ENCODE measurements at regions not wholly inside any gene's neighbourhood (a gene's known extent, or its start where the extent isn't known, plus 50 kb on each side); places are given as distances from the start of the nearest gene placed in this dataset.

GRCh38 chr12:24240707-24241106, 291.2 kb upstream of the SOX5 start:
- intact Hi-C loops (cut with DNase I; ENCODE audit: low total_unique reads) = no loop called here
- WGBS, 2 donors = 93 to 98% methylated on average over 1 of the region's 1 CpG
- H3K27ac ChIP-seq = no peak overlapping the region
- no peaks in the 10 kb centered on the region for H3K27me3 ChIP-seq
- H3K36me3 ChIP-seq (ENCODE audit: low read depth, missing control alignments) = no peaks in the 10 kb centered on the region
- H3K4me1 ChIP-seq = no peaks in the 10 kb centered on the region
- H3K4me3 ChIP-seq = no peak overlapping the region
- TF ChIP-seq POLR2A (IDR thresholded peaks at IDR 0.05) (no peak), CTCF (IDR thresholded peaks at IDR 0.05) (no peak)
- no peaks in the 10 kb centered on the region for H3K9me3 ChIP-seq
- no peak for DNase-seq

DNA sequence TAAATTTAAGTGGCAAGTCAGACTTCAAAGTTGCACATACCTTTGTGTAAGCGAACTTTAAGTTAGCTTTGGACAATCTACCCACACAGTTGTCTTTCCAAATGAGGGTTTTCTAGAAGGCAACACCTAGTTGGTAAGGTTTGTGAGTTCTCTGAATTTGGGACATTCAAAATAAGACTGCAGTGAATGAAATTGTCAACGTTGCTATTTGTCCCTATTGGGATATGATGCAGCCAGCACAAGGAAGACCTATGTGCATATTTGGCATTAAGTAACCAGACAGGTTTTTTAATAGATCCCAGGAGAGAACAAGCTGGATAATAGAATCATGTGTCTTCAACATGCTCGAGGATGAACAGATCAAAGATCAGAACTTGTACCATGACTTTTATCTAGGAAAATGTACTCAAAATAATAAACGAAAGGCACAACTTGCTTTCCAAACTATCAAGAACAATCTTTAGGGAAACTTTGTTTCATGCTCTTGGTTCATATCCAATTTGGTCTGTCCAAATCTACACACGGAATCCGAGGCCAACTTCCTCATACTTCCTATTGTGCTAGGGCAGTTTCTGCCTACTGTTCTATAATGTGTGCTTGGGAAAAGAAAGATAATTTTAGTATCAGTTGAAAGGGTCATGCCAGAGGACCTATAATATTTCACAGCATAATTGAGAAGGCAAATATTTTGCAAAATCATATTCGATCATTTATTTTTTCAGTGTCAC, 284.2 kb upstream of the SOX5 start:
- H3K27me3 ChIP-seq = no peaks in the 10 kb centered on the region
- H3K27ac ChIP-seq = no peak overlapping the region
- TF ChIP-seq POLR2A (IDR thresholded peaks at IDR 0.05) = no peak
- TF ChIP-seq CTCF (IDR thresholded peaks at IDR 0.05) = no peak
- no peak for DNase-seq
- no peaks in the 10 kb centered on the region for H3K36me3 ChIP-seq (ENCODE audit: low read depth, missing control alignments)
- no peaks in the 10 kb centered on the region for H3K4me1 ChIP-seq
- H3K9me3 ChIP-seq = no peaks in the 10 kb centered on the region
- WGBS, 2 donors = 42 to 50% methylated on average over 7 of the region's 7 CpGs
- H3K4me3 ChIP-seq = no peak overlapping the region
- intact Hi-C loops (cut with DNase I; ENCODE audit: low total_unique reads) = no loop called here

GRCh38 chr12:24232531-24232930, 283.1 kb upstream of the SOX5 start:
- TF ChIP-seq POLR2A (IDR thresholded peaks at IDR 0.05) (no peak), CTCF (IDR thresholded peaks at IDR 0.05) (no peak)
- WGBS, 2 donors = 96 to 99% methylated on average over 2 of the region's 2 CpGs
- Histone ChIP-seq H3K36me3 (ENCODE audit: low read depth, missing control alignments) (no peaks in the 10 kb centered on the region), H3K27ac (no peak overlapping the region), H3K27me3 (no peaks in the 10 kb centered on the region), H3K4me3 (no peak overlapping the region), H3K4me1 (no peaks in the 10 kb centered on the region), H3K9me3 (no peaks in the 10 kb centered on the region)
- intact Hi-C loops (cut with DNase I; ENCODE audit: low total_unique reads) = no loop called here
- no peak for DNase-seq

DNA sequence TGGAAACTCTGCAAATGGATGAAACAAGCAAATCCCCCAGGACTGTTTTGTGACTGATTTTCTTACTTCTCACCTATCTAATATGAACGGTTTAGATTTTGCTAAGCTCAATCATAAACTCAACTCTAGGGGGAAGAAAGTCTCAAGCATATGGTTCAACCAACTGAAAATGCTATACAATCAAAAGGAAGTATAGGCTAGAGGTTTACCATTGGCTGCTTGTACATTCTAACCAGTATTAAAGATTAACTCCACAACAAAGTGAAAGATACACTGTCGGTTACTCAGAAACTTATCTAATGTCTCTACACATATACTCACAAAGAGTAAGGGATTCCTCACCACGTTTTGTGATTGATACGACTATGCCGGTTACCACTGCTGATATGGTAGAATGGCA, 281.8 kb upstream of the SOX5 start:
- TF ChIP-seq POLR2A (IDR thresholded peaks at IDR 0.05) (no peak), CTCF (IDR thresholded peaks at IDR 0.05) (no peak)
- no peak overlapping the region for H3K4me3 ChIP-seq
- no peak overlapping the region for H3K27ac ChIP-seq
- no peaks in the 10 kb centered on the region for H3K9me3 ChIP-seq
- DNase-seq = no peak
- H3K27me3 ChIP-seq = no peaks in the 10 kb centered on the region
- H3K4me1 ChIP-seq = no peaks in the 10 kb centered on the region
- WGBS, 2 donors = 93 to 94% methylated on average over 5 of the region's 5 CpGs
- no peaks in the 10 kb centered on the region for H3K36me3 ChIP-seq (ENCODE audit: low read depth, missing control alignments)
- intact Hi-C loops (cut with DNase I; ENCODE audit: low total_unique reads) = no loop called here

DNA sequence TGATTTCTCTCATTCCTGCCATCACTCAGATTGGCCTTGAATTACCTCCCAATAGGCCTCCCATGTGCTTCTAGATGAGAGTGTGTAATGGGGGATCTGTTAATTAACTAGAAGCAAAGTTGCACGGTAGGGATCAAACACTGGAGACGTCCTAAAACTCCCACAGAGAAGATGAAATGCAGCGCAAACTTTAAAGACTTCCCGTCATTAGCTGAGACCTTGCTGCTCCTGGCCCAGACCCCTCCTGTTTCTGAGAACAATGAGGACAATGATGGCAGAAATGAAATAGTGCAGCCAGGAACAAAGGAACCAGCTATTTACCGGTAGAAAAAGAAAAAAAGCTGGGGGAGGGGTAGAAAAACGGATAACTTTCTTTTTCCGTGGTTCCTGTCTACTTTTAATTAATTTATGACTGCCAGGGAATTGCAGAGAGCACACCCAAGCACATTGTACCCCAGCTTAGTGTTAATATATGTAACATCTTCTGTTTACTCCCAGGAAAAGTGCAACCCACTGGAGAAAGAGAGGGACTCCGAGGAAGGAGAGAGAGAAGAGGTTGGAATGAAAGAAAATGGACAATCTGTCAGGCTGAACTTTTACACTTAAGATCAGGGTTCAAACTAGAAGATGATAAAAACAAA, 280.7 kb upstream of the SOX5 start:
- intact Hi-C loops (cut with DNase I; ENCODE audit: low total_unique reads) = no loop called here
- WGBS, 2 donors = 42 to 50% methylated on average over 8 of the region's 8 CpGs
- TF ChIP-seq POLR2A (IDR thresholded peaks at IDR 0.05) = no peak
- no peak for TF ChIP-seq CTCF (IDR thresholded peaks at IDR 0.05)
- H3K9me3 ChIP-seq = no peaks in the 10 kb centered on the region
- H3K4me3 ChIP-seq = no peak overlapping the region
- H3K4me1 ChIP-seq = no peaks in the 10 kb centered on the region
- H3K27ac ChIP-seq = no peak overlapping the region
- no peak for DNase-seq
- no peaks in the 10 kb centered on the region for H3K36me3 ChIP-seq (ENCODE audit: low read depth, missing control alignments)
- no peaks in the 10 kb centered on the region for H3K27me3 ChIP-seq
